HG02759 (cell line): ENCODE measurements at regions not wholly inside any gene's neighbourhood (a gene's known extent, or its start where the extent isn't known, plus 50 kb on each side); places are given as distances from the start of the nearest gene placed in this dataset.
"Not testable (repeated sequence)": the region's sequence is repeated elsewhere in the genome, so short reads cannot be mapped to it uniquely, and the experiment has no call there.

Experiments
- ATAC-seq: cut with Tn5 transposase; IDR thresholded peaks from one replicate; pipeline ENCODE4 v1.9.1; 2021; ENCODE audit warnings: mild to moderate bottlenecking, moderate library complexity; ENCODE audit not compliant: unreplicated experiment

DNA sequence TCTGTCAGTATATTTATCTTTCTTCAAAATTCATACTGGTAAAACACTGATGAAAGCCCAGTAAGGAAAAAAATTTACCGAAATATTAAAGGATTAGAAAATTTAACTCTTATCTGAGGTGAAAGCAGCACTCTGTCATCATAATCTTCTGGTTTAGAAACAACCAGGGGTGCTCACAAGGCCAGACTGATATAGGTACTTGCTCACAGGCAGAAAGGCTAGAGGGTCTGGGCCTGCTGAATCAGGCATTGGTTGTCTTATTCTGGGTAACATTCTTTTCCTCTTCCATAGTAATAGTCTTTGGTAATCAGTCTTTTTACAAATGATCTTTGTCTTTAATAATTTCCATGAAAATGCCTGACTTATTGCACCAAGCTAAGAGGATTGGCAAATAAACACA, 221.4 kb upstream of the TFPI start:
- ATAC-seq: no peak

DNA sequence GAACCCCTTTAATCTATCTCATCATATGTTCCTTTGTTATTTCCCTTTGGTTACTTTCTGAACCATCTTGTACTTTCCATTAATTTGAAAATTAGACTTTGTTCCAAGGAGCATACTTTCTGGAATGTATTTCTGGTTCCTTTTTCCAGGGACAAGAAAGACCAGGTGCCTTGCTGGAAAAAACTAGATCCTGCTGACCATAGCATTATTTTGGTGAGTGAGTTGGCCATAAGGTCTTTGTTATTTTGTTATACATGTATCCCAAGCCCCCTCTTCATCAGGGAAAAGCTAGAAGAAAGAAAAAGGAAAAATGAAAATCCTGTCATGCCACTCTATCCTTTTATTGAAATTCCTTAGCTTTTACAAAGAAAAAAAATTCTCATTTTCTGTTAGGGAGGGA, 228.1 kb upstream of the TFPI start:
- no peak for ATAC-seq

DNA sequence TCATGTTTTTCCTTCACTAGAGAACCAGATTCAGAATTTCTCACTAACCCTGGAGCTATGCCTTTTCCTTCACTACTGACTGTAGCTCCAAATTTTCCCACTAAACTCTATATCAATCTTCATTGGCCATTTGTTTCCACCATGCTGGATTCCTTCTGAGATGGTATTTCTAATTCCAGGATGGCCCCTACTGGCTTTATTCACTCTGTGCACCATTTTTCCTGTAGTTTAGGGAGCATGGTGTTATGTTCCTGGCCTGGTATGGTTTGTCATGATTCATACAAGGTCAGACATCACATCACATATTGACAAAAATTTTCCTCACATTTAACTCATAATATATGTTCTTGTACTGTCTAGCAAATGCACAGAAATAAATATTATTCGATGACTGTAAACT, 229.2 kb upstream of the TFPI start:
- ATAC-seq: no peak

DNA sequence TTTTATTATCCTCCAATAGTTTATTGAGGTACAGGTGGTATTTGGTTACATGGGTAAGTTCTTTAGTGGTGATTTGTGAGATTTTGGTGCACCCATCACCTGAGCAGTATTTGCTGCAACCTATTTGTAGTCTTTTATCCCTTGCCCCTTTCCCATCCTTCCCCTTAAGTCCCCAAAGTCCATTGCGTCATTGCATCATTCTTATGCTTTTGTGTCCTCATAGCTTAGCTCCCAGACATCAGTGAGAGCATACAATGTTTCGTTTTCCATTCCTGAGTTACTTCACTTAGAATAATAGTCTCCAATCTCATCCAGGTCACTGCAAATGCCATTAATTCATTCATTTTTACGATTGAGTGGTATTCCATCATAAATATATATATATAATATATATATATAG, 229.9 kb upstream of the TFPI start:
- ATAC-seq: not testable (repeated sequence)

DNA sequence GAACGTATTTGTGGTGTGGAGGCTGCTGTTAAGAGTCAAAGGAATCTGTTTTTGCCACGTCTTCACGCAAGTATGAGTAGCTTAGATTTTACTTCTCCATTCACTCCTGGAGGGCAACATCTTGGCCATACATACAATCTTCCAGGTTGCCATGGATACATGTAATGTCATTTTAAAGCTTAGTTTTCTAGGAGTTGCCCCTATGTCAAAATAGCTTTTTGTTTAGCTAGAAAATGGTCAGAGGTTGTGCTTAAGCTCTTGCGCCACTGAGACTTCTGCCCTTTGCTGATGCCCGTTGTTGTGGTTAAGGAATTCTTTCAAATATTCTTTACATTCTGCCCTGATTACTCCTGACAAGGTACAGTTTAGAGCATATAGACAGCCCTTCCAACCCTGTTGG, 245.4 kb upstream of the TFPI start:
- ATAC-seq: no peak

DNA sequence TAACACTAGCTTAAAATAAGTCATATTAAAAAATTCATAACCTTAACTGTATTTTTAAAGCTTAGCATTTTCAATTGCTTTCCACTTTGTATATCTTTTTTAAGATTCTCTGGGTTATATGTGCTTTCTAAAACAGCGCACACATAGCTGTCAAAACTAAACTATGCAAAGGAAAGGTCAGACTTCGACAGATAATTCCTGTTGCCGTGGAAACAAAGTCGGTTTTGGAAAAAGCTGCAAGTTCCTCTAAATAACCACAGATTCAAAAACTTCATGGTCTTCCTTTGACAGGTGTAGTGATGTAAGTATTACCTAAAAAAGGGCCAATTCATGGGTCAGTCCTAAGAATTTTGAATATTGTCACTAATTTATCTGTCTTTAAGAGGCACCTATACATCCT, 249.6 kb upstream of the TFPI start:
- ATAC-seq: no peak

DNA sequence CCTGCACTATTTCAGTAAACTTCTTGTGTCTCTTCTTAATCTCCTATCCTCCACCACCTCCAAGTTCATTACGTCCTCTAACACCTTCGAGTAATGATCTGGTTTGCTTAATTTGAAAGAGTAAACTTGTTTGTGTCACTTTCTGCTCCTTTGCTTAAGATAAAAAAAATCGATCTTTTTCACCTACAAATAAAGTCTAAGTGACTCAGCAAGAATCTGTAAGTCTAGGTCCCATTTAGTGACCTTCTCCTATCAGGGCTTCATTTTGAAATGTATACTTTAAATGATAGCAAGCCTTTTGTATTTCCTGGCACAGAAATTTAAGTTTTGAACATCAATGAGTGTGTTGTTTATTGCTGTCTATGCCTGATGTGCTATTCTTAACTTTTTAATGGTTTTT, 260.9 kb upstream of the TFPI start:
- no peak for ATAC-seq

DNA sequence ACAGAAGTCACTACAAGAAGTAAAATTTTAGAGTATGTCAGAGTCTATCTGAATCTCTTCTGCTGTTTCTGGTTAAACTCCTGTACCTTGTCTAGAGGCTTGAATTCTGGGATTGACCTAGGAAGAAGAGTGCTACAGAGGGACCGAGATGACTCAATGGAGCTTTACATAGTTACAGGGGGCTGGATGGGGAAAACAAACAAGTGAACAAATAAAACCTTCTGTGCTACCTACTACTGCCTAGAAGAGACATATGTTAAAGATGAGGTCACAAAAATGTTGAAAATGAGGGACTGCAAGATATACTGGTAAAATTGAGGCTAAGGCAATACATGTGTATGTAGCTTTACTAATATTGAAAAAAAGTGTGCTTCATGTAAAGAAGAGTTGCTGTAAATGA, 265.4 kb upstream of the TFPI start:
- ATAC-seq: no peak

DNA sequence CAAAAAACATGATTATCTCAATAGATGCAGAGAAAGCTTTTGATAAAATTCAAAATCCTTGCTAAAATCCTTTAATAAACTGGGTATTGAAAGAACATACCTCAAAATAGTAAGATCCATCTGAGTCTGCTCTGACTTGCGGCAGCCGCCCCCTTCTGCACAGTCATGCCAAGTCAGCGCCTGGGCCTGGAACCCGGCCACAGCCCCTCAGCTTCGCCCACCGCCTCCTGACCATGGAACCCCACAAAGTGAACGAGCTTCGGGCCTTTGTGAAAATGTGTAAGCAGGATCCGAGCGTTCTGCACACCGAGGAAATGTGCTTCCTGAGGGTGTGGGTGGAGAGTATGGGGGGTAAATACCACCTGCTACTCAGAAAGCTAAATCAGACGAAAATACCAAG, 270.9 kb upstream of the TFPI start:
- no peak for ATAC-seq

DNA sequence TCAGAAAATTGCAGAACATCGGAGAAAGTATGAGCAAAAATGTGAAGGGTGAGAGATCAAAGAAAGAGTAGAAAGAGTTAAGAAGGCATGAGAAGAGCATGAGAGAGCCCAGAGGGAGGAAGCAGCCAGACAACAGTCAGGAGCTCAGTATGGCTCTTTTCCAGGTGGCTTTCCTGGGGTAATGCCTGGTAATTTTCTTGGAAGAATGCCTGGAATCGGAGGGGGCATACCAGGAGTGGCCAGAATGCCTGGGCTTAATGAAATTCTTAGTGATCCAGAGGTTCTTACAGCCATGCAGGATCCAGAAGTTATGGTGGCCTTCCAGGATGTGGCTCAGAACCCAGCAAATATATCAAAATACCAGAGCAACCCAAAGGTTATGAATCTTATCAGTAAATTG, 271.8 kb upstream of the TFPI start:
- ATAC-seq: no peak

DNA sequence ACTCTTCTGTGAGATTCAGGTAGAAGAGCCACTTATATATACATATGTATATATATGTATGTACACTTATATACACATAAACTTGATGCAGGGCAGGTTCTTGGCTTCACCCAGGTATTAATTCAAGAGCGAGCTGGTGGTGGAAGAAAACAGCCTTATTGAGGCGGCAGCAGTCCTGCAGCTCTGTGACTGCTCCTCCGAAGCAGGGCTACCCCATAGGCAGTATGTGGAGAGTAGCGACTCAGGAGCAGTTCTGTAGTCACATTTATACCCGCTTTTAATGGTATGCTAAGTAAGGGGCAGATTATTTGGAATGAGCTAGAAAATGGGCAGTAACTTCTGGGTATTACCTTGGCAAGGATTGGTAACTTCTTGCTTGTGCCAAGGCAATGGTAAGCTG, 280.6 kb upstream of the TFPI start:
- ATAC-seq: no peak

DNA sequence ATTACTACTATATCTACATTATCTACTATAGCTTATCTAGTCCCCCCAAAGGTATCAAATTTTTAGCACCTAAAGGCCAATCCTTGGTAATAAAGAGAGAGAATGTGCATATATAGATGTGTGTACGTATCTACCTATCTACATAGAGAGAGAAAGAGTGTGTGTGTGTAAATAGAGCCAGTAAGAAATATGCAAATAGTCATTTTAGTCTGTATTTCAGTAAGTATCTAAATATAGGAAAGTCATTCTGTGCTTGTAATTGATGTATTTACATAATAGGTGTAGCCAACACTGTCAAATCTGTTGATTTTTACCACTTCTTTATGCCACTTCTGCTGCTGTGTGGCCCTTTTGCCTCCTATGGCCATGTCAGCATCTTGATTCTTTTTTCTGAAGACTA, 284.5 kb upstream of the TFPI start:
- ATAC-seq: no peak

DNA sequence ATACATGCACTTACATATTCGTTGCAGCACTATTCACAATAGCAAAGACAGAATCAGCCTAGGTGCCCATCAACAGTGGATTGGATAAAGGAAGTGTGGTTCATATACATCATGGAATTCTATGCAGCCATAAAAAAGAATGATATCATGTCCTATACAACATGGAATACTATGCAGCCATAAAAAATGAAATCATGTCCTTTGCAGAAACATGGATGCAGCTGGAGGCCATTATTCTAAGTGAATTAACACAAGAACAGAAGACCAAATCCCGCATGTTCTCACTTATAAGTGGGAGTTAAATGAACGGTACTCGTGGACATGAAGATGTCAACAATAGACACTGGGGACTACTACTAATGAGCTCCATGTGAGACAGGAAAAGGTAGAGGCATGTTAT, 288.1 kb upstream of the TFPI start:
- no peak for ATAC-seq

DNA sequence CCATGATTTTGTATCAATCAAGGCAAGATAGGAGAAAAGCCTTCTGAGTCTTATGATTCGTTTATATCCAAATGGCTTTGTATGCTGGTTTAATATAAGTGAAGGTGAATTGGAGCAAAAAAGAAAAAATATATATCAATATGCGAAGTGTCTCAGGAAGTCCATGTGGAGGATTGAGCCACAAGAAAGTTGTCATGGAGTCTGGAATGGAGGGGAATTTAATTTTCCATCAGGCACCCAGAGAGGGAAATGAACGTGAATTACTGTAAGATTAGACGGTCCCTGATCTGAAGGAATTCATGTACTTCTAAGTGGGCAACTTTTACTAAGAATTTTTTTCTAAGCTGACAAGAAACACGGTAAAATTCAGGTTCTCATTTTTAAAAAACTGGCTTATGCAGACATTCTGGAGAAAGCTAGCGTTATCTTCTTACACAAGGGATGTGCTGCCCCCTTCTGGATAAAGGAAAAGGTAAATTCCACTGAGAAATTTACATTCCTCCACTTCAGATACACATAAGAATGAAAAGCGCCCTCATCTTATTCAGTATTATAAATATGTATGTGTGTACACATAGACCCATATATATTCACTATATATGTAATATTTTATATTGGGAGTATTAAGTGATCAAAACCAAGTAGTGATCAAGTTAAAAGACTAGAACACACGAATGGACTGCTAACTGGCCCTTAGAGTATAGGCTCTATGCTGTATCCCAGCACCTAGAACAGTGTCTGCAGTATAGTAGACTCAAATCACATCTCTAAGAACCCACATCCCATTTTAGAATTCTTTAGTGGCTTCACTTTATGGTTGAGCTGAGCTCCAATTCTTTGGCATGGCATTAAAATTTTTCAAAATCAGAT, 289.0 kb upstream of the TFPI start:
- ATAC-seq: peak; percentile 77

DNA sequence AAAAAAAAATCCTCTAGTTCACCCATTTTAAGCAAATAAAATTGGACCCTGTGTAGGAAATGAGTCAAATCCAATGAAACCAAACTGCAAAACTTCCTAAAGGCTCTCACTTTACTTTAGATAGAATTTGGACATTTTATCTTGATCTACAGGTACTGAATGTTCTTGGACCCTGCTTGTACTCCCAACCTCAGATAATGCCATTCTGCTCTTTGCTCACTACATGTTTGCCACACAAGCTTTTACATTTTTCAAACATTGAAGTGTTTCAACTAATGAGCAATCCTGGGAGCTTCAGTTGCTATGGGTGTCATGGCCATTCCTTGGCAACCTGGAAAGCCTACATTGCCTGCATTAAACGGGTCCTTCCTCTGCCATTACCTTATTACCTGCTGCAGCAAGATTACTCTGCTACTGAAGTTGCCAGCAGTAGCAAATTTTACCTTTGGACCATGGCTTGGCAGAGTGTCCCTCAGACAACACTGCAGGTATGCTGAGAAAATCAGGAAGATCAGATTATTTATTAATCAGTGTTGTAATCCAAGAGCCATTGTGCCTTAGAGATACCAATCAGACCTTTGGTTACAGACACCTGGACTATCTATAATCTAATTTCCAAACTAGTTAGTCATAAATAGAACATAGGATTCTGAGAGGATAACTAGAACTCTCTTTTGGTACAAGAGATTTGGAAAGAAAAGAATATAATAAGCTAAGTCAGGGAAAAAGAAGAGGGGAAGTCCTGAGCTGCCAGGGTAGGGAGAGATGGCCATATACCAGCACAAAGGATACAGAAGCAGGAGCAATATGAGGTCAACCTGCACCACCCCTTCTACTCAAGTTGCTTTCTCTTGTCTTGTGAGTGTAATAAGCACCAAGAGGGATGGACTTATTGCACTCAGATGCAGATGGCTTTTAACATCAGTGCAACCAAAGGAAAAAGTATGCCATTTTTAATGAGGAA, 293.3 kb upstream of the TFPI start:
- ATAC-seq: no peak

DNA sequence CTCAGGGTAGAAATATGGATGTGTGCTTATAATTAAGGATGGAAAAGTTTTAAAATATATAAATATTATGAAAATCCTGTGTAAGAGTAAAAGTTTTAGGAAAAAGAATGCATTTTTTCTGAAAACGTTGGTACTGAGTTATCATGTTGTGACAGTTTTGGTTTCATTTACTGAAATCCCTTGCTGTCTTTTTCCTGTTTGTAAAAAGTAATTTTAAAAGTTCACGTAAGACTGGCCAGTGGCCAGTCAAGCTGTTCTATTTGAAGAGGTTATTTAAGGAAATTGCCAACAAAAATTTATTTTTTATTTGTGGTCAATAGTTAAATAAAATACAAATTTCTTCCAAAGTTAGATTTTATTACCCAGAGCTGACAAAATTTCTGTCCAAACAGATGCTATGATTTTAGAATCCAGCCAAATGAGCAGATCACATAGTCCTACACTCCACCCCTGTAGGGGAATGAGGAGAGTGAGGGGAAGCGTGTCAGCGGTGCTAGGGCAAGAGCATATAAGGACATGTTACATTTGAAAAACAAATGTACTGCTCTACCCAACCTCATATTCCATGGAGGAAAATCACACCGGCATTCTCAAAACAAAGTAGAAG, 297.8 kb upstream of the TFPI start:
- ATAC-seq: no peak

DNA sequence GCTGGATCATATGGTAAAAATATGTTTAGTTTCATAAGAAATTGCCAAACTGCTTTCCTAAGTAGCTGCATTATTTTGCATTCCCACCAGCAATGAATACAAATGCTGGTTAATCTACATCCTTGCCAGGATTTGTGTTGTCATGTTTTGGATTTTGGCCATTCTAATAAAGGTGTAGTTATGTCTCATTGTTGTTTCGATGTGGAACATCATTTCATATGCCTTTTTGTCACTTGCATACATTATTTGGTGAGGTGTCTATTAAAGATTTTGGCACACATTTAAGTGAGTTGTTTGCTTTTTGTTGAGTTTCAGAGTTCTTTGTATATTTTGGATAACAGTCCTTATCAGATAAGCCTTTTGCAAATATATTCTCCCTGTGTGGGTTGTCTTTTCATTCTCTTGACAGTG, 299.2 kb upstream of the TFPI start:
- ATAC-seq: no peak

DNA sequence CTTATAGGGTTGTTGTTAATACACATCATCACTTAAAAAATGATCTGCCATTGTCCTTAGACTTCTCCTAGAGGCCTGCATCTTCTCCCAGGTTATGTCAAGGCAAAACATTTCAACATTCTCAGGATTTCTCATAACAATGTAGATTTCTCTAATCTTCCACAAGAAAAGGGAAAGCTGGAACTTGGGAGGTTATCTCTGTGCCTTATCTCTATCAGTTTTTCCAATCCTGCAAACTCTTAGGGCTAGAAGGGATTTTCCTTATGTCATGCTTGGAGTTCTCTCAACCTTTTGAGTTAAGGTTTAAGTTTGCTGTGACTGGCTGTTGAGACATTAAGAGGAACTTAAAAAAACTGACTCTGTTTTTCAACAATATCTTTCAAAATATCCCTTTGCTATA, 300.6 kb upstream of the TFPI start:
- no peak for ATAC-seq

DNA sequence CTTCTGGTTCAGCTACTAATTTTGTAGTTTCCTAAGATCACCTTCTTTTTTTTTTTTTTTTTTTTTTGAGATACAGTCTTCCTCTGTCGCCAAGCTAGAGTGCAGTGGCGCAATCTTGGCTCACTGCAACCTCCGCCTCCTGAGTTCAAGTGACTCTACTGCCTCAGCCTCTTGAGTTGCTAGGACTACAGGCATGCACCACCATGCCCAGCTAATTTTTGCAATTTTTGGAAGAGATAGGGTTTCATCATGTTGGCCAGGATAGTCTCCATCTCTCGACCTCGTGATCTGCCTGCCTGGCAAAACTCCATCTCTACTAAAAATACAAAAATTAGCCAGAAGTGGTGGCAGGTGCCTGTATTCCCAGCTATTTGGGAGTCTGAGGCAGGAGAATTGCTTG, 301.5 kb upstream of the TFPI start:
- no peak for ATAC-seq

DNA sequence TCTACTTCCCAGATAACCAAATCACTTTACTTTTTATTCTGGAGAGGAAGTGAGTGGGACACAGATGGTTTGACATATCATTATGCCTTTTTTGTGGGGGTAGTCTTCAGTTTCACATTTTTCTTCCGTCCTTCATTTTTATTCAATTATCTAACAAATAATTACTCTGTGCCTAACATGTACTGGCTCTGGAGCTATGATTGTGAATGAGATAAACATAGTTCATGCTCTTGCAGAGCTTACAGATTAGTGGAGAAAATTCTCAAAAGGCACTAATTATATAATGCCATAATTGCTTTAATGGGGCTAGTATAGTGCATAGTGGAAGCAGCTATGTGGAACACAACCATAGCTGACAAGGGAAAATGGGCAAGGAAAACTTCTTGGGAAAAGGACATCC, 303.6 kb upstream of the TFPI start:
- ATAC-seq: no peak

DNA sequence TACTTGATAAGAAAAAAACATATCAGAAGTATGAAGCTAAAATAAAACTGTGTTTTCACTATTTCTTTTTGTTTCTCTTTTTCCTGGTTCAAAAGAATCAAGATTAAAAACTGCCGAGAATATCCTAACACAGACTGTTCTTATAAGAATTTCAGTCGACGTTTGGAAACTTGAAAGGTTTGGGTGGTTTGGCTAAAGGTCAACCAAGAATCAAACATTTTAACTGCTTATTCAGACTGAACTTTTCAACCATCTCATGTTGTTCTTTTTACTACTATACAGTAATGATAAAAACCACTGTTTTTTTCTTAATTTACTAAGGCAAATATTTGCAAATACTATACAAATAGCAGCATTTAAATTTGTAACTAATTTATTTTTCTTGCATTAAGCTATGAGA, 308.5 kb upstream of the TFPI start:
- ATAC-seq: no peak

DNA sequence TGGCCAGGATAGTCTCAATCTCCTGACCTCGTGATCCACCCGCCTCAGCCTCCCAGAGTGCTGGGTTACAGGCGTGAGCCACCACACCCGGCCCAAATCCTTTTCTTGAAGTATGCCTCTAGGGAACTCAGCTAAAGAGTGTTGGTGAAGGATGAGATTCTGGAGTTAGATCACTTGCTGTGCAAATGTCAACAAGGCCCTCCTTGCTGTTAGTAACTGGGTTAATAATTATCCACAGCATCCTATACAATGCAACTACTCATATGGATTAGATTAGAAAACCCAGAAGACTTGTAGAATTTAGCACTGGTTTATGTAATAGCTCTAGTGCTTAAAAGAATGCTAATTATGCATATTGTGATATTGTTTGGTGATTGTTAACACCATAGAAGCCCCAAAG, 310.8 kb upstream of the TFPI start:
- ATAC-seq: no peak
